PC-3 (cell line): ENCODE measurements at regions not wholly inside any gene's neighbourhood (a gene's known extent, or its start where the extent isn't known, plus 50 kb on each side); places are given as distances from the start of the nearest gene placed in this dataset.

Experiments used
- ATAC-seq: fragments of 200-7000 bp; cut with Tn5 transposase; 2 replicates; pipeline ENCODE4 v1.9.1; 2020; ENCODE audit warnings: mild to moderate bottlenecking, moderate library complexity
- BruUV-seq: library from RNA; stranded (reverse); fragments of 400-500 nt; replicated peaks from 2 replicates; lab custom pipeline; 2021; lab: Mats Ljungman, UMichigan
- CTCF ChIA-PET: fragments of 300-600 bp; sonication (Branson Sonifier 250); formaldehyde crosslinking; loops from one replicate; lab custom pipeline; 2022; ENCODE audit warnings: antibody characterized with exemption; lab: Charles Lee
- POLR2A ChIA-PET: fragments of 300-600 bp; sonication (Branson Sonifier 250); formaldehyde crosslinking; loops from one replicate; lab custom pipeline; 2022; ENCODE audit warnings: antibody characterized with exemption; ENCODE audit not compliant: unreplicated experiment; lab: Charles Lee
- DNase-seq: peaks from one replicate; pipeline ENCODE4 v3.0.0-alpha.2; 2015
- H2AFZ ChIP-seq: fragments of 300-600 bp; sonication (generic); 2 replicates; pipeline ENCODE4 v1.6.0; 2016; ENCODE audit warnings: antibody characterized with exemption, low read length
- H3F3A ChIP-seq: fragments of 300-600 bp; sonication (generic); one replicate; pipeline ENCODE4 v1.6.0; 2017; ENCODE audit warnings: antibody characterized with exemption, low read length, control low read depth, mild to moderate bottlenecking; ENCODE audit not compliant: unreplicated experiment
- H3K27ac ChIP-seq: fragments of 300-600 bp; sonication (generic); 2 replicates; pipeline ENCODE4 v1.5.1; 2016; ENCODE audit warnings: mild to moderate bottlenecking, low read length
- H3K27me3 ChIP-seq: fragments of 300-600 bp; sonication (generic); 2 replicates; pipeline ENCODE4 v1.6.1; 2016; ENCODE audit warnings: low read length, mixed read lengths
- H3K36me3 ChIP-seq: fragments of 300-600 bp; sonication (generic); 2 replicates; pipeline ENCODE4 v1.6.1; 2016; ENCODE audit warnings: low read depth, mixed run types, low read length, mixed read lengths
- H3K4me1 ChIP-seq: fragments of 300-600 bp; sonication (generic); 2 replicates; pipeline ENCODE4 v1.5.1; 2016; ENCODE audit warnings: low read length; ENCODE audit not compliant: insufficient read depth
- H3K4me2 ChIP-seq: fragments of 300-600 bp; sonication (generic); 2 replicates; pipeline ENCODE4 v1.6.0; 2016; ENCODE audit warnings: low read length
- H3K4me3 ChIP-seq: fragments of 300-600 bp; sonication (generic); 2 replicates; pipeline ENCODE4 v1.5.1; 2016; ENCODE audit warnings: mild to moderate bottlenecking, low read length, mixed read lengths
- H3K79me2 ChIP-seq: fragments of 300-600 bp; sonication (generic); 2 replicates; pipeline ENCODE4 v1.6.1; 2017; ENCODE audit warnings: low read length, mixed read lengths
- H3K9ac ChIP-seq: fragments of 300-600 bp; sonication (generic); 2 replicates; pipeline ENCODE4 v1.6.0; 2016; ENCODE audit warnings: mild to moderate bottlenecking, low read length
- H3K9me2 ChIP-seq: fragments of 300-600 bp; sonication (generic); replicated peaks from 2 replicates; pipeline ENCODE4 v1.6.1; 2016; ENCODE audit warnings: mixed run types, low read length, mixed read lengths
- H3K9me3 ChIP-seq: fragments of 300-600 bp; sonication (generic); 2 replicates; pipeline ENCODE4 v1.6.1; 2016; ENCODE audit warnings: low read length, mixed read lengths
- H4K20me1 ChIP-seq: fragments of 300-600 bp; sonication (generic); 2 replicates; pipeline ENCODE4 v1.6.1; 2016; ENCODE audit warnings: low read length, mixed read lengths
- CTCF ChIP-seq: fragments of 300-600 bp; sonication (generic); conservative IDR thresholded peaks from 2 replicates; pipeline ENCODE4 v1.5.1; 2017; ENCODE audit warnings: antibody characterized with exemption, low read depth, mild to moderate bottlenecking, low read length
- EZH2 ChIP-seq: fragments of 300-600 bp; sonication (generic); IDR thresholded peaks from one replicate; pipeline ENCODE4 v1.6.1; 2017; ENCODE audit warnings: antibody characterized with exemption, mild to moderate bottlenecking, low read length; ENCODE audit not compliant: unreplicated experiment
- EZH2phosphoT487 ChIP-seq: fragments of 300-600 bp; sonication (generic); IDR thresholded peaks from 2 replicates; pipeline ENCODE4 v1.6.1; 2018; ENCODE audit warnings: mild to moderate bottlenecking, antibody characterized with exemption, low read length, borderline replicate concordance
- intact Hi-C: fragments of 100-400 bp; cut with micrococcal nuclease; formaldehyde crosslinking; loops from 2 replicates; pipeline ENCODE4 v1.9.0; 2023

- ATAC-seq (no peak), DNase-seq (no peak)
- Histone ChIP-seq H3K9me3 (no peaks in the 10 kb centered on the region), H3K9ac (no peak overlapping the region), H3K27me3 (no peaks in the 10 kb centered on the region), H2AFZ (no peak overlapping the region), H3K36me3 (no peaks in the 10 kb centered on the region), H3F3A (no peaks in the 10 kb centered on the region), H3K79me2 (no peaks in the 10 kb centered on the region), H3K4me2 (no peak overlapping the region), H3K9me2 (no peaks in the 10 kb centered on the region), H3K27ac (no peak overlapping the region), H3K4me1 (no peaks in the 10 kb centered on the region), H4K20me1 (no peaks in the 10 kb centered on the region), H3K4me3 (no peak overlapping the region)
- ChIA-PET POLR2A (no interaction called here), CTCF (no interaction called here)
- intact Hi-C loops = no loop called here
- TF ChIP-seq EZH2phosphoT487 (no peak), CTCF (no peak), EZH2 (no peak)
- no TSS peak for BruUV-seq
Observed at GRCh38 chr13:62046512-62046911, 630.9 kb upstream of the PCDH20 start.

GRCh38 chr13:62043600-62043999 is 628.0 kb upstream of the PCDH20 start:
- CTCF ChIA-PET = no interaction called here
- H3K4me1 ChIP-seq = no peaks in the 10 kb centered on the region
- H3K9me2 ChIP-seq = no peaks in the 10 kb centered on the region
- no peak overlapping the region for H3K27ac ChIP-seq
- POLR2A ChIA-PET = no interaction called here
- no peak overlapping the region for H3K4me3 ChIP-seq
- no peaks in the 10 kb centered on the region for H3K36me3 ChIP-seq
- H3K4me2 ChIP-seq = no peak overlapping the region
- no peak for ATAC-seq
- H3K9me3 ChIP-seq = no peaks in the 10 kb centered on the region
- no peaks in the 10 kb centered on the region for H4K20me1 ChIP-seq
- BruUV-seq = no TSS peak
- no peak overlapping the region for H2AFZ ChIP-seq
- TF ChIP-seq EZH2phosphoT487 = no peak
- no peak for TF ChIP-seq CTCF
- TF ChIP-seq EZH2 = no peak
- H3F3A ChIP-seq = no peaks in the 10 kb centered on the region
- no peak overlapping the region for H3K9ac ChIP-seq
- H3K27me3 ChIP-seq = no peaks in the 10 kb centered on the region
- intact Hi-C loops = loop anchor here (2.0 kb wide), 1 partner anchor 23 kb away; no protein-coding TSS in a partner anchor
- H3K79me2 ChIP-seq = no peaks in the 10 kb centered on the region
- no peak for DNase-seq

DNA sequence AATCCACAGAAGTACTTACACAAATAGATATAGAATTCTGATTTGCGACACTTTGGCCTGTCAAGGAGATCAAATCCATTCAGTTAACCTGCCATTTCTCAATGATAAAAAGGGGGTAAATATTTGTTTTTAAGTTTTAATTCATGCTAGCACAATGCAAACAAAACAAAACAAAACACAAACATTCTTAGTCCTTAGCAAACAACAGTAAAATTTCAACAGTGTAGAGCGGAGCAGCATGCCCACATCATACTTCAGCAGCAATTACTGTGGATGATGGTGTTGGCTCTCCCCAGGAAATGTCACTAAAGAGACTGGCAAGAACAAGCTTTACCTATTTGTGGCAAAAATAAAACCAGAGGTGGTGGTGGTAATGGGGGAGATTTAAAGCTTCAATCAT is 625.2 kb upstream of the PCDH20 start:
- no peak for DNase-seq
- peak; percentile 31; the same call in 1 of the 2 replicates for ATAC-seq
- H3K27ac ChIP-seq = no peak overlapping the region
- no peaks in the 10 kb centered on the region for H3K27me3 ChIP-seq
- H4K20me1 ChIP-seq = no peaks in the 10 kb centered on the region
- POLR2A ChIA-PET = no interaction called here
- no peaks in the 10 kb centered on the region for H3F3A ChIP-seq
- H3K79me2 ChIP-seq = no peaks in the 10 kb centered on the region
- intact Hi-C loops = no loop called here
- no peaks in the 10 kb centered on the region for H3K4me1 ChIP-seq
- no peaks in the 10 kb centered on the region for H3K9me2 ChIP-seq
- no peak overlapping the region for H3K9ac ChIP-seq
- no peaks in the 10 kb centered on the region for H3K36me3 ChIP-seq
- no peaks in the 10 kb centered on the region for H3K9me3 ChIP-seq
- H3K4me2 ChIP-seq = no peak overlapping the region
- no peak overlapping the region for H3K4me3 ChIP-seq
- BruUV-seq = no TSS peak
- CTCF ChIA-PET = no interaction called here
- TF ChIP-seq CTCF (no peak), EZH2 (no peak), EZH2phosphoT487 (no peak)
- no peak overlapping the region for H2AFZ ChIP-seq
